Inferior parietal cortex (tissue), 1 donor: ENCODE measurements at regions not wholly inside any gene's neighbourhood (a gene's known extent, or its start where the extent isn't known, plus 50 kb on each side); places are given as distances from the start of the nearest gene placed in this dataset.

Experiments used
- DNase-seq: peaks from one replicate; pipeline ENCODE4 v3.0.0-alpha.2; 2016; ENCODE audit errors: extremely low spot score

DNA sequence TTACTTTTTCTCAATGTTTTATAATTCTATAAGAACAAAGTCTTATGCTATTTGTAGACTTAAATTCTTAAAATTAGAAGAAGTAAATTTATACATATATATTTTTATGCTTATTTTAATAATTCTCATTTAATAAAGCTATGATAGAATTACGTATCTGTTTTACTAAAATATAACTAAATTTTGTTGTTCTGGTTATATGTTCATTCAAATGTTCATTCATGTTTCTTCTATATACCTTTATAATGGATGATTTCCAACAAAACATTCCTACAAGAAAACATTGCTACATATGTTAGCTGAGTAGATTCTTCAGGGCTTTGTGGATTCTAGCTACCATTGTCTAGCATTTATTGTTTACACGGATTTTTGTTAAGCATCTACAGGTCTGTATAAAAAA lies 634.3 kb upstream of the PCDH20 start:
- no peak for DNase-seq

DNA sequence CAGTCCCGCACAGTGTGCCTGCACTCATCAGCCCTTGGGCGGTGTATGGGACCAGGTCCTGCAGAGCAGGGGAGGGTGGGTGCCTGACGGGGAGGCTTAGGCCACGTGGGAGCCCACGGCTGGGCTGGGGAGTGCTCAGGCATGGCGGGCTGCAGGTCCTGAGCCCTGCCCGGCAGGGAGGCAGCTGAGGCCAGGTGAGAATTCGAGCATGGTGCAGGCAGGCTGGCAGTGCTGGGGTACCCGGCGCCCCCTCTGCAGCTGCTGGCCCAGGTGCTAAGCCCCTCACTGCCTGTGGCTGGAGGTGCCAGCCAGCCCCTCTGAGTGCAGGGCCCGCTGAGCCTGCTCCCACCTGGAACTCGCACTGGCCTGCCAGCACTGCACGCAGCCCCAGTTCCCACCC lies 630.9 kb upstream of the PCDH20 start:
- no peak for DNase-seq

DNA sequence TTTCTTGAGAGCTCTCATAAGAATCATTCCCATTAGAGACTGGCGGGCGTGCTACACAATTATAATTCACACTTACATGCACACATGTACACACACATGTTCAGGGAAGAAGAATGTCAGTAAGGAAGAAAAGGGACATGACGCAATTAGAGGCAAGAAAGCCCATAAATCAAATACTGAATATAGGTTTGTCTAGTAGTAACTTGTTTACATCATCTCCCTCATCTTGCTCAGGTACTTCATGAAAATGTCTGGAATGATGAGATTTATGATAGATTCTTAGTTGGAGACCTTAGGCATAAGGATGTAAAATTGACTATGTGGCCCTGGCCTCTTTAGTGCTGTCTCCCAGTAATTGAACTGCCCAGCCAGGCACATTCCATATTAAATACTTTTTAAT lies 628.0 kb upstream of the PCDH20 start:
- DNase-seq: no peak

DNA sequence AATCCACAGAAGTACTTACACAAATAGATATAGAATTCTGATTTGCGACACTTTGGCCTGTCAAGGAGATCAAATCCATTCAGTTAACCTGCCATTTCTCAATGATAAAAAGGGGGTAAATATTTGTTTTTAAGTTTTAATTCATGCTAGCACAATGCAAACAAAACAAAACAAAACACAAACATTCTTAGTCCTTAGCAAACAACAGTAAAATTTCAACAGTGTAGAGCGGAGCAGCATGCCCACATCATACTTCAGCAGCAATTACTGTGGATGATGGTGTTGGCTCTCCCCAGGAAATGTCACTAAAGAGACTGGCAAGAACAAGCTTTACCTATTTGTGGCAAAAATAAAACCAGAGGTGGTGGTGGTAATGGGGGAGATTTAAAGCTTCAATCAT lies 625.2 kb upstream of the PCDH20 start:
- DNase-seq: no peak

DNA sequence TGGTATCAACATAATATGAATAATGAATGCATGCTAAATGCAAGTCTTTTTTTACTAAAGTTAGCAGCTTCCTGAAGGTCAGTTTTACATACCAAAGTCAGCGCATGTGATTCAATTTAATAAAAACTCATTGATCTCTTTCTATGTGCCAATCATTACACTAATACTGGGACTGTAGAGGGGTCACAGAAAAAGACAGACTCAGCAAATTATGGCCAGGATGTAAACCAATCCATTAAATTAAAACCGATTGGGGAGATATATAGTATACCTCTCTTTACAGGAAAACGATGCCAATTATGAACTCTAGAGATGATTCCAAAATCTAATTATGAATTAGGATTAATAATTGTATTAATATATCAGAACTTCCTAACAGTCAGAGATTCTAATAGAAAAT lies 624.4 kb upstream of the PCDH20 start:
- no peak for DNase-seq

DNA sequence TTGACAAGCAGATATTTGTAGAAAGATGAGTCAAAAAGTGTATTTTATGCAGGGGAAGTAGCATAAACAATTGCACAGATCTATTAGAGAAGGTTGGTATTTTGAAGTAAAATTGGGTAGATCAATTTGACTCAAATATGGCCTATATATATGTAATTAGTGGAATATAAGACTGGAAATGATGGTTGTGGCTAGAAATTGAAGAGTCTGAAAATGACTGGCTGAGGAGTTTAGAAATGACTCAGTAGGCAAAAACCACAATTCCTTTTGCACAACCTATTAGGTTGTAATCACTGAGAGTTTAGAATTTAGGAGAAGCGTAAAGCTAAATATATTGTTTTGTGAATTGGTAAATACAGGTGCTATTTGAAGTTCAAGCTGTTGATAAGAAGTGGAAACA lies 622.6 kb upstream of the PCDH20 start:
- no peak for DNase-seq

DNA sequence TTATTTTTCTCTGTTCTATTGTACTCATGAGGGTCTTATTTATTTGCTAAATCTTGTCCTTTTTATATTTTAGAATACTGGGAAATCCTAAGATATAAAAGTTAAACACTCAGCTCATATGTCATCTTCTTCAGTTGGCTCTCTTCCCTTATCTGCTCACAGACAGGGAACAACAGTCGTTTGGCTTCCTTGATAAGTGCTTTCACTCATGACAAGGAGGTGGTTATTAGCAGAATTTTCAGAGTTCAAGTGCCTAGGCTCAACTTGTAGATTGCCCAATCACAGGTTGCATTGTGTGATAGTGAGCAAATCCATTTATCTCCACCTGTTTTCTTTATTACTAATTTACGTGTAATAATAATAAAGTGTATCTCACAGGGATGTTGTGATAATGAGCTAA lies 620.3 kb upstream of the PCDH20 start:
- DNase-seq: no peak

DNA sequence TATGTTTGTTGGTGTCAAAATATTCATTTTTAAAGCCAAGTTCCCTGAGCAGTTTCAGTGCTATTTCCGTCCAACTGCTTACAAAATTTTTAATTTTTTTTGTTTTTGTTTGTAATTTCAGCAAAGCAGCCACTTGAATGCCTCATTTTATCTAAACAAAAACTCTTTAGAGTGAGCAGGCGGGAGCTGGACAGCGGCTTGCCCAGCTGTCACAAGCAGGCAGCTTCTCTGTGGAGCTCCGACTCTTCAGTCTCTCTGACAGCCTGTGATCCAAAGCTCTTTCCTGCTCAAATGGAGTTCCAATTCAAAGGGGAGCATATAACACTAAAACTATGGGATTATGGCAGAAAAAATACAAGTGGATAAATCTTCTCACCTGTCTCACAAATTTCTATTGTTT lies 618.3 kb upstream of the PCDH20 start:
- DNase-seq: no peak

DNA sequence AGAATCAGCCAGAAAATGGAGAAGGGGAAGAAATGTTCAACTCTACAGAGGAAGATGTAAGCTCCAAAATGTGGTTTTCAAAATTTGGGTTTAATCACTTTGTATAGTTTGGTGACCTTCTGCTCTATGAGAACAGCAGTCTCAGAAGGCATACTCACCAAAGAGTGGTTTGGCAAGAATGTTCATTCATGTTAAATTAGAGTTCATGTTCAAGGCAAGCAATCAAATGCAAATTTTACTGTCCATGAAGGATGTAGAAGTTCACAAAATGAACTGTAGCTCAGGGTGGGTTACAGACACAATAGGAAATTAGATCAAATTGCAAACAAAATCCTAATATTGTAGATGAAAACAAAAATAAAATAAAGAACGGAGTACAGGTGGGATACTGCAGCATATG lies 606.7 kb upstream of the PCDH20 start:
- DNase-seq: no peak

DNA sequence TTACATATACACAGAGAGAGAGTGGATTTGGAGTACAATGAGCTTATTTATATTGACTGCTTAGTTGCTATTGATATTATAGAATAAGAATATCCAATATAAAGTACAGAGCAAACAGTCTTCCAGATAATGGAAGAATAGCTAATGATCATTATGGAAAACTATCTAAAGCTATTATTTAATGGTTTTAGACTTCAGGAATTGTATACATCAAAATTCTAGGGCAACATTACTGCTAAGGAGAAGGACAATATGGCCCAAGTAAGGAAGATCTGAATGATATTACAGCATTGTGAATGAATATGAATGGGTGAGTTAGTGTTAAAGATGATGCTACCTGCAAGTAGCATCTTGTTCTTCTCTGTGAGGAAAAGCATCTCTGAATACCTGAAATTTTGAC lies 604.2 kb upstream of the PCDH20 start:
- DNase-seq: no peak

DNA sequence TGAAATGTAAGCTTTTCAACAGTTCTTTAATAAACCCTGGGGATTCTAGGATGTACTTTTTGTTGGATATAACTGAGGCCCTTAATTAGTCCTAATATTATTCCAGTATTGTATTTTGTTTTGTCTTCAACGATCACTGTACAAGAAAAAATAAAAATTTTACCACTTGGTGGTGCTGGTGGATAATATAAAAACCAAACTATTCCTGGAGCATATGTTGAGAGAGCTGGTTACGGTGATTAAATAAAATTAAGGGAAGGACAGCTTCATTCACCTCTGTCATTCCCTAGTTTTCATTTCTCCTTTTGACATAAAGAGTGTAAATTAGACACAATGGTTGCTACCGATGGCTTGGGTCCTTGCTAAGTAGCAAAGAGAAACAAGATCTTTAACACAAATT lies 598.6 kb upstream of the PCDH20 start:
- peak; percentile 76 for DNase-seq

DNA sequence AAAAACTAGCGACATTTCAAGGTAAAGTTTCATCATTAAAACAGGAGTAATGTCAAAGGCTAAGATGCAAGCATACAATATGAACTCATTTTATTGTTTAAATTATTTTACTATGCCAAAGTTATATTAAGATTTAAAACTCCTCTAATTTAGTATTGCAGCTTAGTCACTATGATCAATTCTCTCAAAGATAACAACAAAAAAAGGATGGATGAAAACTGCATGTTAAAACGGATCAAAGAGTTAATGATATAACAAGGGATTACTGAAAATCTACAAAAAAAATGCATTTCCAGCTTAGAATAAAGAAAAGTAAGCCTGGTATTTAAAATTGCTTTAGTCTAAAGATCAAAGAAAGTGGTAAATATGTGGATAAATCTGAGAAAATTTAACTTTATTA lies 587.8 kb upstream of the PCDH20 start:
- DNase-seq: no peak

DNA sequence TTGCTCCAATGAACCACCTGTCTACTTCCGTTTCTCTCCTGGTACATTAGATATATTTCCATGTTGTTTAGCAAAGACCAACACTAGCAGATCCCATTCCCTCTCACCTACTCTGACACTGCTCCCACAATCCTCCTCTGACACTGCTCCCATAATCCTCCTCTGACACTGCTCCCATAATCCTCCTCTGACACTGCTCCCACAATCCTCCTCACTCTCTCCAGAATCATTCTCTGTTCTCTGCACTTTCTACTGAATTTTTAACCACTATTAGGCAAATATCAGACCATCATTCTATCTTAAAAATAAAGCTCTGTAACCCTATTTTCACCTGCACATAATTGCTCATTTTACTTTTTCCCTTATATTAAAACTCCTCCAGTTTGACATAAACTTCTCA lies 578.5 kb upstream of the PCDH20 start:
- no peak for DNase-seq

DNA sequence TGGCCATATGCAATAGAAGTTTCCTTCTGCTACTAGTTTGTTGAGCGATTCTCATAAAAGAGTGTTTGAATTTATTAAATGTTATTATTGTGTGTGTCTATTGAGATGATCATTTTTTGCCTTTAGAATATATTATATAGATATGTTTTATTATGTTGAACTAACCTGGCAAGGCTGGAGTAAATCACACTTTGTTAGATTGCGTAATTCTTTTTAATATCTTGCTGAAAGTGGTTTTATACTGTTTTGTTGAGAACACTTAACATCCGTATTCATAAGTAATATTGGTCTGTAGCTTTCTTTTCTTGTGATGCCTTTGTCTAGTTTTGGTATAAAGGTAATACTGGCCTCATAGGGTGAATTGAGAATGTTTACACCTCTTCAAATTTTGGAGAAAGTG lies 574.3 kb upstream of the PCDH20 start:
- DNase-seq: no peak

DNA sequence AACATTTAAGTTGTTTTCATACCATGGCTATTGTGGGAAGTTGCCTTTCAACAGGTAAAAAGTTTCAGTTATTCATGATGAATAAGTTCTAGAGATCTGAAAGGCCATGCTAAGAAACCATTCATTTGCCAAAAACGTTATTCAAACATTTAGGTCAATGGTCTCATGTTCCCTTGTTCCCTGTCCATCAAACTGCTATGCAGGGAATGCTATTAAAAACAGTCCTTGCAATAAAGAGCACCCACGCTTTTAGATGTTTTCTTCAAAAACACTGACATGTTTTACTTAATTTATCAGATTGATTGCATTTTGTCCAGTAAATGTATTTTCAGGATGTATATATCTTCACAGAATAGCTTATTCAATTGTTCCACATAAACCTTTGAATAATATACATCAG lies 573.2 kb upstream of the PCDH20 start:
- no peak for DNase-seq

DNA sequence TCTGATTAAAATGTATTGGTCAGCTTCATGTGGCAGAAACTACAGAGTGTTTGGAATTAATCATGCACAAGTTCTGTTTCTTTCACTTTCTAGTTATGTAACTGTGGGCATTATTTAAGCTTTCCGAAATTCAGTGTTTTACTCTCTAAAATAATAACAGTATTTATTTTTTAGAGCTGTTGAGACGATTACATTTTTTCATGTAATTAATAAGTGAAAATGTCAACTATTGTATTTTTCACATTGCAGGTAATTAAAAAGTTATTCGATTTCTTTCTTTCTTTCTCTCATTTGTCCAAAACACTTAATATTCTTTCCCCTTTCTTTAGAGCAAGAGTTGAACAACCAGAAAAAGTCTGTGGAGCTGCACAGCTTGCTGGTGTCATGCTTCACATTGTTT lies 559.4 kb upstream of the PCDH20 start:
- DNase-seq: no peak

DNA sequence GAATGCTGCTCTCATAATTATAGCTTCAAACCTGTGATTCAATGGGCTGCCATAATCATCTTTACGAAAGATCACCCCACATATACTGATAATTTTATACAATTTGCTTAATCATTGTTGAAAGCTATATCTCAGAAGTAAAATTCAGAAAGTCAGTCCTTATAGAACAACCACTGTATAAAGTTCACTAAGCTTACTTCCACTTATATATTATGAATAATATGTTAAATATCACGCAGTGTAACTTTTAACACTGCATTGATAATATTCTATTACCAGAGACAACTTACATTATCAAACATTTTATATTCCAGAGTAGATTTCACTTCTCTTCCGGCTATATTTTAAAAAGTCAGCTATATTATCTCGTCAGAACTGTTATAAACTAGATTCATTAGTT lies 550.1 kb upstream of the PCDH20 start:
- no peak for DNase-seq

DNA sequence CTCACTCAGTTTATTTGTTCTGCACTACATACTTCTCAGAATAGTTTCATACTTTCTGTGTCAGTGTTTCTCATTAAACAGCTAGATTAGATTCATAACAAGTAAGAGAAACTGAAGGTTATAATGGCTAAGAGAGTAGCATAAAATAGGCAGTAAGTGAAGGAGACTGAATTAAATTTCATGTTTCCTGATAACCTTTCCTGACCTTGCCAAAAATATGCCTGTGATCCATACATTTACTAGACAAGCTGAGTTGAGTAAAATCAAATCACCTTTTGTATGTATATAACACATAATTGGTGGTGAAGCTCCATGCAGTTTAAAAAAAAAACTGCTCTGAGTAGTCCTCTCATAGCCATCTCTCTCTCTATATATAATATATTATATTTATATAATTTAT lies 545.3 kb upstream of the PCDH20 start:
- DNase-seq: no peak

DNA sequence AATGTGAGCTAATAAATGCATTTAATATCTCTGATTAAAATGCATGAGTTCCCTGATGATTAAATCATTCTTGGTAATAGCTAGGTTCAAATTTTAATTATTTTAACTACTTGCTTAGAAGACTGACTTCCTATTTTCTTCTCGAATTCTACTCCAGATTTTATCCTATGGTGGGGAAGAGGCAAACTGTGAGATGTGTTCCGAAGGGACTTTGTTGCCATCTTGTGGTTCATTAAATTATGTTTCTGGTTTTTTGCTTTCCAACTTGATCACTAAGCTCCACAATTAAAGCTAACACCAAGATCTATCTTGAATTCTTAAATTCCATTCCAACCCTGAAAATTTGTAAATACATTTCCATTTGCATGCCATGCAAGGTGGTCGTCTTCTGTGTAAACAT lies 538.4 kb upstream of the PCDH20 start:
- peak; percentile 77 for DNase-seq

DNA sequence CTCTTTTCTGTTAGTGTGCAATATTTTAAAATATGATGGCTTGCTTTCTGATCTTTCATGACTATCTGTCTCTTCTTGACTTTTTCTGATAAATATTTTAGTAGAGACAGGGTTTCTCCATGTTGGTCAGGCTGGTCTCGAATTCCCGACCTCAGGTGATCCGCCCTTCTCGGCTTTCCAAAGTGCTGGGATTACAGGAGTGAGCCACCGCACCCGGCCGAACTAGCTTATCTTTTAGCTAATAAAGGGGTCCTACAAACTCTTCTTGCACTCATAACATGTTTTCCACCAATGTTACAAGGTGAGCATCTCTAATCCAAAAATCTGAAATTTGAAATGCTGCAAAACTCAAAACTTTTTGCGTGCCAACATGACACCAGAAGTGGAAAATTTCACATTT lies 535.2 kb upstream of the PCDH20 start:
- no peak for DNase-seq

DNA sequence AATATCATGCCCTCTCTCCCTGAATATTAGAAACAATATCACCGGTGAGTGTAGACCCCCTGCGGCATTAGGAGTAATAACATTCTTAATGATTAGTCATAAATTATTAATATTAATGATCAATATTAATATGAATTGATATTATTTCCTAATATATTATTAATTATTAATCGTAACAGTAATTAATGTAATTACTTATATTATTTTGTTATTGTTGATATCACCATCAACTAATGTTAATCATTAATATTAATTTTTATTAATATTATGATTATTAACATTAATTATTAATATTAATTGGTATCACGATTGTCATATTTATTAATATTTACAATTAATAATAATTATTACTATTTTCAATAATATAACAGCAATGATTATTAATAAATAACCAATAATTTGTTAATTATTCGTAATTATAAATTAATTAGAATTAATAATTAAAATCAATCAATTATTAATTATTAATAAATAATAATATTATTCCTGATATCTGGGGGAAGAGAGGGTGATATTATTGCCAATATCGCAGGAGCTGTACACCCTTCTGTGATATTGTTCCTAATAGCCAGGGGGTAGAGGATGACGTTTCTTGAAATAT lies 528.8 kb upstream of the PCDH20 start:
- no peak for DNase-seq

DNA sequence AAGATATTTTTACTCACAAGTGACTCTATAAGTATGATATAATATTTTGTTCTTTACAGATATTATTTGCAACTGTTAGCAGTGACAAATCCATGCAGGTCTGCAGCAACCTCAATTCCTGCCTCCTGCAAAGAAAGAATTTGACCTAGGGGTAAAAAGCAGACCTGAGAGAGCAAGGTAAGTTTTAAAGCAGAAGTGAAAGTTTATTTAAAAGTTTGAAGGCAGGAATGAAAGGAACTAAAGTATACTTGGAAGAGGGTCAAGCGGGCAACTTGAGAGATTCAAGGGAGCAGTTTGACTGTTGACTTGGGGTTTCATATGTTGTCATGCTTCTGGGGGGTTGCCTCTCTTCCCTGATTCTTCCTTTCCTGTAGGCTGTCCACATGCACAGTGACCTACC lies 520.1 kb upstream of the PCDH20 start:
- no peak for DNase-seq

DNA sequence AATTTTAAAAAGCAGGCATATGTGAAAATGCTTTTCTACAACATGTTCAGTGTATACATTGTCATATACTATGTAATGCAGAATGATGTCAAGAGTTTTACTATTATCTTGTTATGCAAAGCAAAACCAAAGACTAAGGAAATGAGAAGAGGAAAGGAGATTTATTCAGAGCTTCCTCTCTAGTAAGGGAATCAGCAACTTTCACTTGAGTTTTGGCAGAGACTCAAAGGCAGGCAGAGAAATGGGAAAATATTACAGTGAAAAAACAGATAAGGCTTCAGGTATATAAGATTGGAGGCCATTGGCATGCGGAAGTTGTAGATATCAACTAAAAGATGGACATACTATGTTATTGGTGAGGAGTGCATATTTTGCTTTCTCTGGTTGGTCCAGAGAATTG lies 512.0 kb upstream of the PCDH20 start:
- DNase-seq: no peak

DNA sequence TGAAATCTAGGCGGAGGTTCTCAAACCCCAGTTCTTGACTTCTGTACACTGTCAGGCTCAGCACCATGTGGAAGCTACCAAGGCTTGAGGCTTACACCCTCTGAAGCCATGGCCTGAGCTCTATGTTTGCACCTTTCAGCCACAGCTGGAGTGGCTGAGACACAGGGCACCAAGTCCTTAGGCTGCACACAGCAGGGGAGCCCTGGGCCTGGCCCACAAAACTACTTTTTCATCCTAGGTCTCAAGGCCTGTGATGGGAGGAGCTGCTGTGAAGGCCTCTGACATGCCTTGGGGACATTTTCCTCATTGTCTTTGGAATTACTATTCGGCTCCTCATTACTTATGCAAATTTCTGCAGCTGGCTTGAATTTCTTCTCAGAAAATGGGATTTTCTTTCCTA lies 503.2 kb upstream of the PCDH20 start:
- DNase-seq: no peak

DNA sequence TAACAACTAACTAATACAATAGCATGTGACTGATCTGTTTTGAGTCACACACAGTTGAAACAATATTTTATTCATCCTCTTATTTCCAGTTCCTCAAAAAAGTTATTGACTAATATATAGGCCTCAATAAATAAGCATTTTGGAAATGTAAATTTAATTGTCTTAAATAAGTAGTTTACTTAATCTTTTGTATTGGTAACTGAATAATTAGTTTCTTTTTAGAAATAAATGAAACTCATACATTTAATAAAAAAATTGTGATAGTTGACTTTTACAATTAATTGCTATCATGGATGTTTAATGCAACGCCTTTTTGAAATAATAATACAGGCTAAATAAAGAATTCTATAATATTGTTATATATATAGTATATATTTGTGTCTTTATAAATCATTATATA lies 500.8 kb upstream of the PCDH20 start:
- DNase-seq: no peak
